Renal pelvis (tissue), 1 donor: ENCODE measurements at regions not wholly inside any gene's neighbourhood (a gene's known extent, or its start where the extent isn't known, plus 50 kb on each side); places are given as distances from the start of the nearest gene placed in this dataset.
A peak's percentile ranks its signal among the peaks of the same experiment; 100 is the strongest.
"Not testable (repeated sequence)": the region's sequence is repeated elsewhere in the genome, so short reads cannot be mapped to it uniquely, and the experiment has no call there.

Experiments
- DNase-seq: peaks from one replicate; pipeline ENCODE4 v3.0.0-alpha.2; 2013

DNA sequence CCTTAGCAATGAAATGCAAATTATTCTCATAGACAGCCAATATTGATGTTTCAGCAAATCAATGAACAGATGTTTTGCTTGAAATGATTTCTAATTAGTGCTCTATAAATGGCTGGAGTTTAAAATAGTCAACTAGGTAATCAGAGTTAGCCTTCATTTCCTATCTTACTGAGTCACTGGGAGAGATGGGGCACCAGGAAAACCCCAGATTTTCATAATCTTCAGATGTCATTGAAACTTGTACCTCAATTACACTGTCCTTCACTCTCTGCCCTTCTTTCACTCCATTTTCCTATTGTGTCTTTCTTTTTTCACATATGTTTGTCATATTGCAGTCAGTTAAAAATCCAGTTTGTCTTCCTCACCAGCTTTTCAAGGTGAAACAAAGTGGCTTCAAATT is 92.7 kb downstream of the C12orf75 start:
- DNase-seq: no peak

DNA sequence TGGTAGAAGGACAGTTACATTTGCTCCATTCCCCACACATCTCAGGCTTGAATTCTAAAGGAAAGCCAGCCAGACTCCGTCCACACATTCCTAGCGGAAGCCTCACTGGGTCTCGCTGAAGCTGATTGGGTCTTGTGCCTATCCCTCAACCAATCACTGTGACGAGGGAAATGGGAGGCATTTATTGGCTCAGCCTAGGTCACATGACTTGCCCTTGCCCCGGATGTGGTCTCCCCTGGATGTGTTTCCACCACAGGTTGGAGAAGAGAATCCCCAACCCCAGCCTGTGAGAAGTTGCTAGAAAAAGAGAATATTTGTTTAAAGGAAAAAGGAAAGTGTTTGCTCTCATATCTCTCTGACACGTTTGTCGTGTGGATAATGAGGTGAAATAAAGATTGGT is 93.4 kb downstream of the C12orf75 start:
- DNase-seq: no peak

DNA sequence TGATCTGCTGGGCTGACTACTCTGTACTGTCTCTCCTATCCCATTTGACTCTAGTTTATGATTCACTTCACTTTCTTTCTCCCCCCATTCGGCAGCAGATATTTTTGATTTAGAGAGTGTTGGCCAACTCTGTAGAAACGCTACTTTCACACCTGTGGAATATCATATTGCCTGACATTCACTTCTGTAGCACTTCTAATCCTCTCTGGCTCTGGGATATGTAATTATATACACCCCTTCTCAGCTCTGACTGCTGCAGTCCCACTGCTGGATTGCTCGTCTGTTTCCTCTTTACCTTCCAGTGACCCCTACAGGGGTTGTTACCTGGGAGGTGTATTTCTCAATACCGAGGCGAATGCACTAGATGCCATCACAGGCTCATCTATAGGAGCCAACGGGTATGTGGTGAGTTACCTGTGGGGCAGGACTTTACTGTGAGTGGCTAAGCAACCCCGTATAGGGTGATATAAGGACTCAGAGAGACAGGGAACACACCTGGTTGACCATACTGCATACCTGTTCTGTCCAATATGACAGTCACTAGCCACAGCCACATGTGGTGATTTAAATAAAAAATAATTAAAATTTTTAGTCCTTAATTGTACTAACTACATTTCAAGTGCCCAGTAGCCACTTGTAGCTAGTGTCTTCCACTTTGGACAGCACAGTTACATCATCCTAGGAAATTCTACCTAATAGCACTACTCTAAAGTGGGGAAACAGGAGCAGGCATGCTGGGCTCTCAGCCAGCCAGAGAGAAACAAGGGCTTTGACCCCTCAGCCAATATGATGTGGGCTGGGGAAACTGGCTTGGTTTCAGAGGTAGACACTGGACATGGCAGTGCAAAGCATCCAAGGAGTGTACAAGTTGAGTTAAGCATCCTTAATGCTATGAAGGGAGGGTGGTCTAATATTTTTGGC is 95.0 kb downstream of the C12orf75 start:
- no peak for DNase-seq

DNA sequence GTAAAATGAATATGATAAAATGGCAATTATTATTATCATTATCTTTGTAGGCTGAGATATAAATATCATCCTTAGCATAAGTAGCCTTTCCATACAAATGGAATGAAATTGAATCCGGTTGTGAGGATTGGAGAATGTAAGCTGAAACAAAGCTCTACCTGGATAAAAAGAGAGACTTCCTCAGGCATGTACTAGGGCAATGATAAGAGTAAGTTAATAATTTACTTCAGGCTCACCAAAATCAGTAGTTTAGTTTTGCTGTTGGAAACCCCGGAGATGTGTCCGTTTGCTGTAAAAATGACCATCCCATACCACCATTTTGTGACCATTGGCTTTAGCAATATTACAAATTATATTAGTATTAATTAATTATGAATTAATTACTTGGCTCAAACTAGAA is 96.3 kb downstream of the C12orf75 start:
- no peak for DNase-seq

DNA sequence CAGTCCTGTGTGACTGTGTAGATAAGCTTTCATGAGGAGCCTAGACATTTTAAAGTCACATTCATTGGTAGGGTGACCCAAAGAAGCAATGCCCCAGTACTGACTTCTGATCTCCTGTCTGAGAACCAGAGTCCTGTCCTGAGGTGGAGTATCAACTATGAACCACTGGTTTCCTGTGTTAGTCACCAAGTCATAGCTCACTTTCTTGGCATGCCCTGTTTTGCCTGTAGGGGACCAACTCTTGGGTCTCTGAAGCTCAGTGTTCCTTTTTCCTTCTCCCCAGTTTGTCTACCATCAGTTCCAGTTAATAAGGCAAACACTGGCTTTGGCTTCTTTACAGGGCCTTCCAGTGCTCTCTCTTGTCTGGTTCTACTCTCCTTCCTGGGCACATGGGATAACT is 97.4 kb downstream of the C12orf75 start:
- DNase-seq: no peak

DNA sequence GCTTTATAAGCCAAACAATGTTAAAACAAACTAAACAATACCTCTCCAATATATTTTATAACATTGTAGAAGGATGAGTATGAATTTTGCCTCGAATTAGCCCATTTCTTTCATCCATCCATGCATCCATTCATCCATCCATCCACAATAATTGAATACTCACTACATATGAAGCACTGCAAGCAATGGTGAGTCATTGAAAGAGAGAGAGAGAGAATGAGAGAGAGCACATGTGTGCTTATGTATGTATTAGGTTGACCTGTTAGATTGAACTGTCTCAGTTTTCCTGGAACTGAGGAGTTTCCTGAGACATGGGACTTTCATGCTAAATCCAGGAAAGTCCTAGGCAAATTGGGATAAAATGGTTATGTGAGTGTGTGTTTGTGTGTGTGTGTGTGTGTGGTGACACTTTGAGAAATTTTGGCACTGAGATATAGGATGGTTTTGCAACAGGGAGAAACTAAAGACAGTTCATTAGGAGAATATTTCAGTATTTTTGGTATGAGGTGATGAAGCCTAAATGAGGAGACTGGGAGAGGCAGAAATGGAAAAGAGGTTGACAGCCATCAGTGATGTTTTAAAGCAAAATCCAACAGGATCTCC is 98.4 kb downstream of the C12orf75 start:
- no peak for DNase-seq

DNA sequence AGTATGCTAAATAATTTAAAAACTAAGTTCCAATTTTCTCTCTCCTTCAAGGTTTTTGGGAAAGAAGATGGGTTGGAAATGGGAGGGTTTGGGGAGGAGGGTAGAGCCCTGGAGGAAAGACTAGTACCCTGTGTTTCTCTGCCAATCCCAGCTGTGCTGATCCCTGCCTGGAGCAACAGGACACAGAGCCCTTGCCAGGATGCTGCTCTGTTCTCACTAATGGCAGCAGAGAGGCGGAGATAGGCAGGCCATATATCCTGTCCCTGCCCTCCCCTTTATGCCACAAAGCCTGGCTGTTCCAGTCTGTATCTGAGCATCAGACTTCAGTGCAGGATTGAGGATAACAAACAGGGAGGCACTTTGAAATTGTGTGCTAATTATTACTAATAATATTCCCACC is 99.0 kb downstream of the C12orf75 start:
- no peak for DNase-seq

DNA sequence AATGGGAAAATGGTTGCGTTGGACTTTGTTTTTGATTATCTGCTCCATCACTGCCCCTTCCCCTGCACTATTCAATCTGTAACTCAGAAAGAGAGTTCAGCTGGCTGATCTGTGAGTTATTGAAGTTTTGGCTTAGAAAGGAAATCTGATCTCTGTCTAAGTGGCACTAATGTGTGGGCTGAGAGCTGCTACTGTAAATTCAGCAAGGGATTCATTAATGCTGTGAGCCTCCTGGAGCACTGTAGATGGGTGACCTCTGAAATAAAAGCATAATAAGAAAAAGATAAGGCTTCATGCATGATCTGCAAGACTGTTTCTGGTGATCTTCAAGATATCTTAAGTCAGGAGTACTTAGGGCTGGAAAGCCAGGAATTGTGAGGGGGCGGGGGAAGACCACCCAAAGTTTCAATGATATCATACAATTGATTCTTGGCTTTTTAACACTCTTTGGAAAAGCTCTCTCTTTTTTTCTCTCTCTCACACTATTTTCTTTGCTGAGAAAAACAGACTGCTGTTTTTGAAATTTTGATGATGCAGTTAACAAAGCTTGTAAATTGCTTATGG is 101.1 kb downstream of the C12orf75 start:
- no peak for DNase-seq

DNA sequence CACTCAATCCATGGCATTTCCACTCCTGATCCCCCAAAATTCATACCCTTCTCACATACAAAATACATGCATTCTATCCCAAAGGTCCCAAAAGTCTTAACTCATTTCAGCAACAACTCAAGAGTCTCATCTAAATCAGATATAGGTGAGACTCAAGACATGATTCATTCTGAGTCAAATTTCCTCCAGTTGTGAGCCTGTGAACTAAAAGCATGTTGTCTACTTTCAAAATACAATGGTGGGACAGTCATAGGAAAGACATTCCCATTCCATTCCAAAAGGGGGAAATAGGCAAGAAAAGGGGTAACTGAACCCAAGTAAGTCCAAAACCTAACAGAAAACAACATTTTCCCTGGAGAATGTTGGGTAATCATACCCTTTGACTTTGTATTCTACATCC is 103.3 kb downstream of the C12orf75 start:
- no peak for DNase-seq

DNA sequence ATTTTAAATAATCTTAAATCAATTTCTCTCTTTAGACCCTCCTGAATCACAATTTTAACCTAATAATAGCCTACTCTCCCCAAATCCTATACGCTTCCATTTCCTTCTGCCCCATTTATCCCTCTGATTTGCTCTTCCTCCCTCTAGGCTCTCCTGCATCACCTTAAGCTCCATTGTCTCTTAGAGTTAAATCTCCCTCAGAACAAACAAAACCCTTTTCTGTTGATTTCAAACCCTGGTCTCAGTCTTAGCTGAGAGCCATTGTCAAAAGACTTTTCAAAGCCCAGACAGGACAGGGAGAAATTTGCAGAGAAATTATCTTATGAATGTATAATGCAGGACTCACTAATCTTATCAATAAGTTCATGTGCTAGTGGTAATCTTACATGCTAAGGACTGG is 106.1 kb downstream of the C12orf75 start:
- no peak for DNase-seq

DNA sequence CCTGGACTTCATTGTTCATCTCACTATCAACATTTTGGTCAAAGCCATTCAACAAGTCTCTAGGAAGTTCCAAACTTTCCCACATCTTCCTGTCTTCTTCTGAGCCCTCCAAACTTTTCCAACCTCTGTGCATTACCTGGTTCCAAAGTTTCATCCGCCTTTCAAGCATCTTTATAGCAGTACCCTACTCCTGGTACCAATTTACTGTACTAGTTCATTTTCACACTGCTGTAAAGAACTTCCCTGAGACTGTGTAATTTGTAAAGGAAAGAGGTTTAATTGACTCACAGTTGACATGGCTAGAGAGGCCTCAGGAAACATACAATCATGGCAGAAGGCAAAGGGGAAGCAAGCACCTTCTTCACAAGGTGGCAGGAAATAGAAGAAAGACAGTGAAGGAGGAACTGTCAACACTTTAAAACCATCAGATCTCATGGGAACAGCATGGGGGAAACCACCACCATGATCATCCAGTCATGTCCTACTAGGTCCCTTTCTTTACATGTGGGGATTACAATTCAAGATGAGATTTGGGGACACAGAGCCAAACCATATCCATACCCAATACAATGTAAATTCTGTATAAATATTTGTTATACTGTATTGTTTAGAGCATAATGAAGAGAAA is 109.7 kb downstream of the C12orf75 start:
- DNase-seq: no peak

DNA sequence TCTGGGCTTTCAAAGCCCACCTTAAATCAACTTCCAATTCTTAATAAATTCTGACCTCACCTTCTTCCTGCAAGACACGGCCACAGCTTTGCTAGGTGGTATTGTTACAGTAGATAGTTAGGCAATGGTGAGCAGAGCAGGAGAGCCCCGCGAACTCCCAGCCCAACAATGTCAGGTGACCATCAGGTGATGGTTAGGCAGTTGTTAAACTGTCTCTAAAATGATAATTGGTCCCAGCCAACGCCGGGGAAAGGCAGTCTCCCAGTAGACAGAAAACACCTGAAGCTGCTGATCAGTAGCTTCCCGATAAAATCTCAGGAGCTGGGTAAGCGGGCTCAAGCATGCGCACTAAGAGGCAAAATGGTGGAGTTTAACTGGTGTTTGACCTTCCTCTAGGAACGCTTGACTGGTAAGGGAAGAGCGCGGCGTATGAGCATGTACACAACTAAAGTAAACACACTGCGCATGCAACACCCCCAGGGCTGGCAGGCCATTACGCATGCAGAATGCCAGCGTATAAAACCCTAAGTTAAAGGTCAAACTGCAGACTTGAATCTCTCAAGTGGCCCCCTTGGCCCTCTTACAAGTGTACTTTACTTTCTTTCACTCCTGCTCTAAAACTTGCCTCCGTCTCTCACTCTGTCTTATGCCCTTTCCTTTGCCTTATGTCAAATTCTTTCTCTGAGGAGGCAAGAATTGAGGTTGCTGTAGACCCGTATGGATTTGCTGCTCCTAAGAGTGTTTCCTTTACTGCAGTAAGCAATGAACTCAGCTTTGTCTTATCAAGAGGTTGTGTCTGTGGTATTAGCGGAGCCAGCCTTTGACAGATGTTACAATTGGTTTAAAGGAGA is 113.5 kb downstream of the C12orf75 start:
- DNase-seq: no peak

DNA sequence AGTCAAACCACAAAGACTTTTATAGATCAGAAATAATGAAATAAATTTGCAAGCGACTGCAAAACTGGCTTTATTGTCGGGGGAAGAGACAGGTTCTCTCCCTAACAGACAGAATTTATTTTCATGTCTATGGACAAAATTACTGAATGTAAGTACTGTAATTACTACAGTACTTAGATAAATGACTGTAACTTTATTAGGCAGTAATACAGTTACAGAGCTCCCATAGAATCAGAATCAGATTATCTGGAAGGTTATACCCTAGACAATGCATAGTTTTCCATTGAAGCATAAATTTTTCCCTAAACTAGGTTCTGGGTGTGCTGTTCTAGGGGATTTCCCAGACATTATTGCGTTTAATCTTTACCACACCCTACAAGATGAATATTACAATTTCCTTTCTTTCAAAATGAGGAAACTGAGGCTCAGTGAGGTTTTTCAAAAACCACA is 114.2 kb downstream of the C12orf75 start:
- DNase-seq: no peak

DNA sequence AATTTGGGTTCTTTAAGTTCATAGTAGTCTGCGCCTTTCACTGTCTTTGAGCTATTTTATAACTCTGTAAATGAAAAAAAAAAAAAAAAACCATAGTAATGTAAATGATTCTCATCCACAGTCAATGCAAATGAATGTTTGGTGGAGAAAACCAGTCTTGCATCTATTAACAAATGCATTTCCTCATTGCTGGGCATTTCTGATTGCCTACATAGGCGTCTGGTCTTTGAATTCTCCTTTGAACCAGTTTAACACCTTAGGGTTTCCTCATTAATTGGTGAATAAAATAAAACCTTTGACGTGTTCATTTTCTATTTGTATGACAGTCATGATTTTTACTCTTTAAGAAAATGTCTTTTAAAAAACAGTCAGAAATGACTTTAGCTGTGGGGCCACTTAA is 114.8 kb downstream of the C12orf75 start:
- no peak for DNase-seq

DNA sequence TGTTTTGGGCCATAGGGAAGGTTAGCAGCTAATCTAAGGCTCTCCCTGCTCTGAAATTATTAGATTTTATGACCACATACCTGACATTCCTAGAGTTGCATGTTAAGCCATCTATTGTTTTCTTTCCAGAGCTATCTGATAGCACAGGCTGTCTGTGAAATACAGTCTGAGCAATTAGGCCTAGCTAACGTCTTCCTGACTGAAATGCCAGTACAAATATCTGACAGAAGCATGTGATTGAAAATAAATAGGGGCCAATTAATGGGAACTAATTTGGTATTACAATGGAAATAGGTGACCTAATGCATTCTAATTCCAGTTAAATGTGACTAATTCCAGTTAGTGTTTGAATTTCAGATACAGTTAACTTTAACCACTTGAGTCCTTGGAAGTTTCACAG is 115.2 kb downstream of the C12orf75 start:
- DNase-seq: peak; percentile 31

DNA sequence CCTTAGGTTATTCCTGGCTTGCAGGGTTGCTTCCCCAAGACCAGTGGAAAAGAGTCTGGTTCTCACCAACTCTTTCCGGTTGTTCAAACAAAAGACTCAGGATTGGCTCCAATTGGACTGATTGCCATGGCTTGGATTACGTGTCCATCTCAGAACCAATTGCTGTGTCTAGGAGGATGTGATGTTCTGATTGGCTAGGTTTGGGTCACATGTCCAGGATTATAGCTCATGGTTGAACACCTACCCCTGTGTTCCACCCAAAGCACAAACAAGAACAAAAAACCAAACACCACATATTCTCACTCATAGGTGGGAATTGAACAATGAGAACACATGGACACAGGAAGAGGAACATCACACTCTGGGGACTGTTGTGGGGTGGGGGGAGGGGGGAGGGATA is 116.0 kb downstream of the C12orf75 start:
- not testable (repeated sequence) for DNase-seq

DNA sequence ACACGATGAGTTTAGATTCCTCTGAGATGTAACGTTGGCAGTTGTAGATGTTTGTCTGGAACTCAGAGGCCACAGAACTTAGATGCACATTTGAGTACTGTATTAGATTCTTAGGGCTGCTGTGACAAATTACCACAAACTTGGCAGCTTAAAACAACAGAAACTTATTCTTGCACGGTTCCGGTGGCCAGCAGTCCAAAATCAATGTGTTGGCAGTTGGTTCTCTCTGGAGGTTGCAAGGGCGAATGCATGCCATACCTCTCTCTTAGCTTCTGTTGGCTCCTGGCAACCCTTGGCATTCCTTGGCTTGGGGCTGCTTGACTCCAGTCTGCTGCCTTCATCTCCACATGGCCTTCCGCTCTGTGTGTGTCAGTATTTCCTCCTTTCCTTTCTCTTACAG is 118.9 kb downstream of the C12orf75 start:
- no peak for DNase-seq

DNA sequence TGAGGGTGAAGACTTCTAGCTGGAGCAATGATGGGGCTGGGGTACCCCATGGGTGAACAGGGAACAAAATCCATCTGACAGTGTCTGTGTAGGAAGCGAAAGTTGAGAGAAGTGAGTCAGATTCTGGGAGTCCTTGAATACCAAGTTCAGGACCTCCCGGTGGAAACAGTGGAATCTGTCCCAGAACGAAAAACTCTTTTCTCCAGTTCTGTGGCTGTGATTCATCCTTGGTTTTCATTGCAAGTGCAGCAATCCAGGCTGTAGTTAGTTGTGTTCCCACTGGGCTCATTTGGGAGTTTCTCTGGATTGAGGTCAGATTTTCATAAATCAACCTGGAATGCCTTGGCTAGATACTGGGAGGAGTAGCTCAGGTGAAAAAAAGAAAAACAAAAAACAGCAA is 120.7 kb downstream of the C12orf75 start:
- no peak for DNase-seq

DNA sequence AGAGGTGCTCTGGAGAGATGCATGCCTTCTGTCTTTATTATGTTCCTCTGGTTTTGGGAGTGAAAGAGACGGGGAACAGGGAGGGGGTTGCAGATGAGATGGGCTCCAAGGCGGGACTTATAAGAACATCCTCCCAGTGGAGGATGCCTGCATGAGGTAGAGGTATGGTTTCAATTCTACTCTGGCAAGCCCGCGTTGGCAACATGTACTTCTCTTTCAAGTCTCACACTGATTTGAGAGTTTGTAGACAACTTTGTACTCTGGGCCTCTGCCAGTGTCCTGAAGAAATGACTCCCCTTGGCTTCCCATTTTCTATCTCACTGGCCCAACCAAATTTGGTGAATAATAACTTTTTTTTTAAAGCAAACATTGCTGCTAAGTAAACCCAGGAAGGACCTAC is 121.3 kb downstream of the C12orf75 start:
- no peak for DNase-seq

DNA sequence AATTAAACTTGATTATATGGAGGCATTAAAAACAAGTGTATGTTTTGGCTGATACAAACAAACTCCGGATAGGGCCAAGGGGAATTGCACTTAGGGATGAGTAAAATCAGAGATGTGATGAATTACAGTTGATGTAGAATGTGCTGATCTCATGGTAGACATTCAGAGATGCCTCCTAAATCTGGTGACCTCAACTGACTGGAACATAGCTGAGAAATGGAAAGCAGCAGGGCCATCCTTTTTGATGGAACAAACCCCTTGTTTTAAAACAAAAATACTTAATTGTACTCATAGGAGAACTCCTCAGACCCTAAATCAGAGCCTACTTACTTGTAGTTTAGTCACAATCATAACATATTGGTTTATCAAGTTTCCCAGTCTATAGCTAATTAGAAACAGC is 122.8 kb downstream of the C12orf75 start:
- no peak for DNase-seq

DNA sequence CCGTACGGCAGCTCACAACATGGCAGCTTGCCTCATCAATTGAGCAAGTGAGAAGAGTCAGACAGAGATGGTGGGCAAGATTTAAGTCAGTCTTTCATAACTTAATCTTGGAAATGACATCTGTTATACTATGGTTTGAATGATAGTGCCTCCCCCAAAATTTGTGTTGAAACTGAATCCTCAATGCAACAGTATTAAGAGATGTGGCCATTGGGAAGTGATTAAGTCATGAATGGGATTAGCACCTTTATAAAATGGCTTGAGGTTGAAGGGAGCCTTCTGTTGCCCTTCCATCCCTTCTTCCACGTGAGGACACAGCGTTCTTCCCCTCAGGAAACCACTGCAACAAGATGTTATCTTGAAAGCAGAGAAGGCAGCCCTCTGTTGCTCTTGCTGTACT is 124.2 kb downstream of the C12orf75 start:
- no peak for DNase-seq

DNA sequence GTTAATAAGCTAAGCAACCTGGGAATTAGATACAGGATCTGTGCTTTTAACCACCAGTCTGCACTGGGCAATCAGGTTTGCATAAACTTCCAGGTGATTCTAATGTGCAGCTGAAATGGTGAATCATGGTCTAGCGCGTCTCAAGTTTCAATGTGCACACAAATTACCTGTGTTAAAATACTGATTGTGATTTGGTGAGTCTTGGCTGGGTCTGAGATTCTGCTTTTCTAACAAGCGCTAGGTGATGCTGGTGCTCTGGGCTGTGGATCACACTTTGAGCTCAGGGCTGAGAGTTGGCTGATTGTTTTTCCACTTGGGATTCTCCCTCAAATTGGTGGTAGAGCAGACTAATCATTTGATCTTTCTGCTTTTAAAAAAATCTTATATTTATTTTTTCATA is 124.8 kb downstream of the C12orf75 start:
- DNase-seq: no peak
